ENCODE measurements at regions not wholly inside any gene's neighbourhood (a gene's known extent, or its start where the extent isn't known, plus 50 kb on each side); places are given as distances from the start of the nearest gene placed in this dataset.
"Not testable (repeated sequence)": the region's sequence is repeated elsewhere in the genome, so short reads cannot be mapped to it uniquely, and the experiment has no call there.

GRCh38 chrX:106220177-106220576, 52.1 kb downstream of the PWWP3B start:
- DNase-seq (ENCODE audit: low read depth in 2 of 2), result no peak

GRCh38 chrX:106243376-106243775, 75.3 kb downstream of the PWWP3B start:
- no peak for DNase-seq (ENCODE audit: low read depth in 2 of 2)

GRCh38 chrX:106246511-106246910, 78.4 kb downstream of the PWWP3B start:
- DNase-seq (ENCODE audit: low read depth in 2 of 2), result peak in 1 of 2 experiments; percentile 1

- no peak for DNase-seq (ENCODE audit: low read depth in 2 of 2)
These were observed 79.1 kb downstream of the PWWP3B start for GRCh38 chrX:106247162-106247561.

- no peak for DNase-seq (ENCODE audit: low read depth in 2 of 2)
These were observed 81.7 kb downstream of the PWWP3B start for GRCh38 chrX:106249706-106250379.

GRCh38 chrX:106263817-106264216, 95.7 kb downstream of the PWWP3B start:
- DNase-seq (ENCODE audit: low read depth in 2 of 2), result no peak

GRCh38 chrX:106273947-106274587, 106.0 kb downstream of the PWWP3B start:
- not testable (repeated sequence) for DNase-seq (ENCODE audit: low read depth in 2 of 2)

GRCh38 chrX:106275172-106275571, 107.1 kb downstream of the PWWP3B start:
- DNase-seq (ENCODE audit: low read depth in 2 of 2), result not testable (repeated sequence)

- no peak for DNase-seq (ENCODE audit: low read depth in 2 of 2)
These were observed 110.8 kb downstream of the PWWP3B start for GRCh38 chrX:106278951-106279350.

GRCh38 chrX:106281383-106281782, 113.3 kb downstream of the PWWP3B start:
- no peak for DNase-seq (ENCODE audit: low read depth in 2 of 2)

- no peak for DNase-seq (ENCODE audit: low read depth in 2 of 2)
These were observed 115.7 kb downstream of the PWWP3B start for GRCh38 chrX:106283841-106284240.

GRCh38 chrX:106284431-106285025, 116.4 kb downstream of the PWWP3B start:
- no peak for DNase-seq (ENCODE audit: low read depth in 2 of 2)

- DNase-seq (ENCODE audit: low read depth in 2 of 2), result no peak
These were observed 118.0 kb downstream of the PWWP3B start for GRCh38 chrX:106286053-106286650.

- not testable (repeated sequence) for DNase-seq (ENCODE audit: low read depth in 2 of 2)
These were observed 122.7 kb downstream of the PWWP3B start for GRCh38 chrX:106290778-106291177.

GRCh38 chrX:106291779-106292390, 123.8 kb downstream of the PWWP3B start:
- not testable (repeated sequence) for DNase-seq (ENCODE audit: low read depth in 2 of 2)

GRCh38 chrX:106300239-106300638, 132.1 kb downstream of the PWWP3B start:
- DNase-seq (ENCODE audit: low read depth in 2 of 2), result no peak

GRCh38 chrX:106300656-106301055, 132.6 kb downstream of the PWWP3B start:
- DNase-seq (ENCODE audit: low read depth in 2 of 2), result no peak

GRCh38 chrX:106302304-106302703, 134.2 kb downstream of the PWWP3B start:
- no peak for DNase-seq (ENCODE audit: low read depth in 2 of 2)

GRCh38 chrX:106306391-106306947, 138.4 kb downstream of the PWWP3B start:
- DNase-seq (ENCODE audit: low read depth in 2 of 2), result no peak

- no peak for DNase-seq (ENCODE audit: low read depth in 2 of 2)
These were observed 155.3 kb downstream of the PWWP3B start for GRCh38 chrX:106323357-106323756.

GRCh38 chrX:106331606-106332005, 163.5 kb downstream of the PWWP3B start:
- DNase-seq (ENCODE audit: low read depth in 2 of 2), result no peak

GRCh38 chrX:106341823-106342222, 173.7 kb downstream of the PWWP3B start:
- no peak for DNase-seq (ENCODE audit: low read depth in 2 of 2)
